Endodermal cell (in vitro differentiated cells): ENCODE measurements at regions not wholly inside any gene's neighbourhood (a gene's known extent, or its start where the extent isn't known, plus 50 kb on each side); places are given as distances from the start of the nearest gene placed in this dataset.

ENCODE experiments used
- DNase-seq: peaks from one replicate; pipeline ENCODE4 v3.0.0-alpha.2; 2017
- H3K27ac ChIP-seq: 2 replicates; pipeline ENCODE4 v1.5.1; 2013; ENCODE audit warnings: mild to moderate bottlenecking, low read depth, low read length, moderate library complexity
- H3K27me3 ChIP-seq: 2 replicates; pipeline ENCODE4 v1.6.1; 2013; ENCODE audit warnings: mild to moderate bottlenecking, low read length, moderate library complexity; ENCODE audit not compliant: insufficient read depth, control insufficient read depth, poor library complexity, severe bottlenecking
- H3K36me3 ChIP-seq: 2 replicates; pipeline ENCODE4 v1.7.0; 2013; ENCODE audit warnings: mild to moderate bottlenecking, low read length, moderate library complexity; ENCODE audit not compliant: control insufficient read depth, insufficient read depth
- H3K4me1 ChIP-seq: one replicate; pipeline ENCODE4 v1.7.0; 2013; ENCODE audit warnings: low read length; ENCODE audit not compliant: control insufficient read depth, insufficient read depth
- H3K4me3 ChIP-seq: 2 replicates; pipeline ENCODE4 v1.5.1; 2013; ENCODE audit warnings: mild to moderate bottlenecking, low read length, moderate library complexity
- H3K9ac ChIP-seq: 2 replicates; pipeline ENCODE4 v1.6.1; 2013; ENCODE audit warnings: mild to moderate bottlenecking, low read length, moderate library complexity; ENCODE audit not compliant: poor library complexity, severe bottlenecking; ENCODE audit errors: extremely low read depth
- H3K9me3 ChIP-seq: 2 replicates; pipeline ENCODE4 v1.6.1; 2013; ENCODE audit warnings: mild to moderate bottlenecking, low read length, moderate library complexity; ENCODE audit not compliant: control insufficient read depth
- H3K27ac Mint-ChIP-seq: 2 replicates; pipeline ENCODE4 v1.8.0; 2020; ENCODE audit warnings: mixed read lengths
- H3K27me3 Mint-ChIP-seq: 2 replicates; pipeline ENCODE4 v1.8.0; 2021; ENCODE audit warnings: mild to moderate bottlenecking, mixed read lengths; ENCODE audit not compliant: insufficient read depth
- H3K36me3 Mint-ChIP-seq: 2 replicates; pipeline ENCODE4 v1.8.0; 2020; ENCODE audit warnings: low read depth, mixed read lengths
- H3K4me1 Mint-ChIP-seq: 2 replicates; pipeline ENCODE4 v1.8.0; 2020; ENCODE audit warnings: mixed read lengths
- H3K4me3 Mint-ChIP-seq: 2 replicates; pipeline ENCODE4 v1.8.0; 2020; ENCODE audit warnings: mild to moderate bottlenecking, moderate library complexity, mixed read lengths
- H3K9me3 Mint-ChIP-seq: 2 replicates; pipeline ENCODE4 v1.8.0; 2020; ENCODE audit warnings: mild to moderate bottlenecking, mixed read lengths
- WGBS, 2 experiments: methylation state at CpG; one replicate each; pipeline versions ENCODE4 v1.1.5 to v1.1.7; 2013; ENCODE audit warnings: missing lambda C conversion rate in 2 of 2, mixed read lengths in 1 of 2; ENCODE audit not compliant: insufficient coverage in 1 of 2, insufficient read length in 1 of 2; 5-methylcytosine and 5-hydroxymethylcytosine counted together
- TF ChIP-seq, protein P1 (sequence below): fragments of 200-600 bp; sonication (generic); conservative IDR thresholded peaks from 2 replicates; pipeline ENCODE4 v1.5.0; 2021; ENCODE audit warnings: antibody characterized with exemption, mild to moderate bottlenecking

DNA sequence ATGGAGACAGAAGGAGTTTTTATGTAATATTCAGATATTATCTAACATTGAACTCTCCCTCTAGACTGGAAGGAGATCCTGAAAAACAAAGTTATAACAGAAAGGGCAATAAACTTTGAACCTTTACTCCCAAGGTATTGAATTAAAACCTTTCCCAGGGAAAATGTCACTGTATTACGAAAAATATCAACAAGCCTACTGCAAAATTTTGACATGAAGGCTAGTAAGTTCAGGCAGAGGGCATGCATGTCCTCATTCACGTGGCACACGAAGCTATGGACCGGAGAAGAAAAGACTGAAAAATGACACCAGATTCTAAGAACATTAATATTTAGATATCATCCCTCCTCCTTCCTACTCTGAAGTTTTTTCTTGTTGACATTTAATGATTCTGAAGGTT is 638.8 kb downstream of the LRRC70 start:
- Histone ChIP-seq H3K9me3 (no peaks in the 10 kb centered on the region), H3K36me3 (no peaks in the 10 kb centered on the region), H3K4me3 (no peak overlapping the region), H3K27ac (no peak overlapping the region), H3K9ac (no peak overlapping the region), H3K4me1 (peaks cover 4% of the 10 kb centered on the region), H3K27me3 (no peaks in the 10 kb centered on the region)
- Mint-ChIP-seq H3K9me3 (no peaks in the 10 kb centered on the region), H3K4me1 (peaks cover 7% of the 10 kb centered on the region), H3K27ac (no peak overlapping the region), H3K27me3 (no peaks in the 10 kb centered on the region), H3K36me3 (no peaks in the 10 kb centered on the region), H3K4me3 (no peak overlapping the region)
- DNase-seq: no peak
- TF ChIP-seq, protein P1, sequence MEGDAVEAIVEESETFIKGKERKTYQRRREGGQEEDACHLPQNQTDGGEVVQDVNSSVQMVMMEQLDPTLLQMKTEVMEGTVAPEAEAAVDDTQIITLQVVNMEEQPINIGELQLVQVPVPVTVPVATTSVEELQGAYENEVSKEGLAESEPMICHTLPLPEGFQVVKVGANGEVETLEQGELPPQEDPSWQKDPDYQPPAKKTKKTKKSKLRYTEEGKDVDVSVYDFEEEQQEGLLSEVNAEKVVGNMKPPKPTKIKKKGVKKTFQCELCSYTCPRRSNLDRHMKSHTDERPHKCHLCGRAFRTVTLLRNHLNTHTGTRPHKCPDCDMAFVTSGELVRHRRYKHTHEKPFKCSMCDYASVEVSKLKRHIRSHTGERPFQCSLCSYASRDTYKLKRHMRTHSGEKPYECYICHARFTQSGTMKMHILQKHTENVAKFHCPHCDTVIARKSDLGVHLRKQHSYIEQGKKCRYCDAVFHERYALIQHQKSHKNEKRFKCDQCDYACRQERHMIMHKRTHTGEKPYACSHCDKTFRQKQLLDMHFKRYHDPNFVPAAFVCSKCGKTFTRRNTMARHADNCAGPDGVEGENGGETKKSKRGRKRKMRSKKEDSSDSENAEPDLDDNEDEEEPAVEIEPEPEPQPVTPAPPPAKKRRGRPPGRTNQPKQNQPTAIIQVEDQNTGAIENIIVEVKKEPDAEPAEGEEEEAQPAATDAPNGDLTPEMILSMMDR: no peak
- 86 to 92% methylated on average over 1 to 4 of the region's 4 CpGs for WGBS, 2 experiments

DNA sequence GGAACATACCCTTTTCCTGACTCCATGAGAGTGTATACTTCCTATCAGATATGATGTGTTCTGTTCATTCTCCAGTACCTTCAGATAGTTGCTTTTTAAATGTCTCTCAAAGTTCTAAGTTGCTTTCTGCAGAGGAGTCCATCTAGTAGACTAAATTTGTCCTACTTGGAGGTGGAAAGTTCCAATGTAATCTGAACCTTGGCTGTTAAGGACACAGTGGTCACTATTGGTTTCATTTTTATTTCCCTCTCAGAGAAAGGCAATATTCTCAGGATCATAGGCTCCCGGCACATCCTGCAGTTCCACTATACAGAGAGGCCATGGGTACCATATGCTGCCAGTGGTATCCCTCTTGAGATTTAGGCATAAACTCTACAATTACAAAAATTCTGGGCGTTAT is 634.6 kb downstream of the LRRC70 start:
- H3K4me1 ChIP-seq: peaks cover 6% of the 10 kb centered on the region
- Mint-ChIP-seq H3K27me3 (no peaks in the 10 kb centered on the region), H3K4me1 (peaks cover 28% of the 10 kb centered on the region), H3K9me3 (no peaks in the 10 kb centered on the region), H3K36me3 (no peaks in the 10 kb centered on the region), H3K27ac (no peak overlapping the region), H3K4me3 (no peak overlapping the region)
- TF ChIP-seq, protein P1: no peak
- H3K4me3 ChIP-seq: peak overlapping the region; percentile 21
- 97 to 100% methylated on average over 1 of the region's 2 CpGs for WGBS, 2 experiments
- H3K27me3 ChIP-seq: no peaks in the 10 kb centered on the region
- no peak overlapping the region for H3K27ac ChIP-seq
- no peaks in the 10 kb centered on the region for H3K9me3 ChIP-seq
- no peak overlapping the region for H3K9ac ChIP-seq
- DNase-seq: no peak
- no peaks in the 10 kb centered on the region for H3K36me3 ChIP-seq

DNA sequence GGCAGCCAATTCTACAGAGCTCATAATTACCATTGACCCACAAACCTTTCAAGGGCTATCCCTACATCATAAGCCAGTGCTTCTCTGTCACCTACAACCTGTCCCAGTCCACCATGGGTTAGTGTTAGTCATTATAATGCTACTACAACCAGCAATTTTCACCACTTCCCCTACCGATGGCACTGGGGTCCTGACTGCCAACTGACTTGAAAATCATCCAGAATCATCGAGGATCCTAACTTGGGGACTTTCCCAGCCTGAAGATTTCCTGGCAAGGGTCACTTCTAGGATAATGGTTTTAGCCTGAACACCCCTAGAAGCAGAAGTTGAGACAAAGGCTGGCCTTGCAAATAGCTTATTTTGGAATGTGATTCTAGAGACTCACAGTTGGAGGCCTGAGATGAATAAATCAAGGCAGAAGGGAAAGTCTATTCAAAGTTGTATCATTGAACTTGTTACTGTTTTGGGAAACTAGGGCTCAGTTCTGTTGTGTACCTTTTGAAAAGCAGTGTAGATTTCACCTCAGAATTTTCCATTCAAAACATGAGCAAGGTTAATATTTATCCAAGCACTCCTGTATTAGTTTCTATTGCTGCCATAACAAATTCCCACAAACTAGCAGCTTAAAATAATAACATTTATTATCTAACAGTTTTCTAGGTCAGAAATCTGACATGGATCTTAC is 633.0 kb downstream of the LRRC70 start:
- Histone ChIP-seq H3K4me3 (peak overlapping the region; percentile 39), H3K27ac (no peak overlapping the region), H3K36me3 (no peaks in the 10 kb centered on the region), H3K9me3 (no peaks in the 10 kb centered on the region), H3K27me3 (no peaks in the 10 kb centered on the region), H3K4me1 (peaks cover 8% of the 10 kb centered on the region), H3K9ac (no peak overlapping the region)
- no peaks in the 10 kb centered on the region for H3K9me3 Mint-ChIP-seq
- 70 to 75% methylated on average over 2 of the region's 2 CpGs for WGBS, 2 experiments
- H3K36me3 Mint-ChIP-seq: no peaks in the 10 kb centered on the region
- TF ChIP-seq, protein P1: no peak
- H3K27ac Mint-ChIP-seq: peak overlapping the region; percentile 36
- DNase-seq: no peak
- H3K27me3 Mint-ChIP-seq: no peaks in the 10 kb centered on the region
- H3K4me3 Mint-ChIP-seq: no peak overlapping the region
- peaks cover 30% of the 10 kb centered on the region for H3K4me1 Mint-ChIP-seq
